RWPE1 (cell line): ENCODE measurements at regions not wholly inside any gene's neighbourhood (a gene's known extent, or its start where the extent isn't known, plus 50 kb on each side); places are given as distances from the start of the nearest gene placed in this dataset.

Experiments
- CTCF ChIA-PET: fragments of 350-600 bp; sonication (Branson Sonifier 250); formaldehyde crosslinking; extraction: SDS; loops from one replicate; lab custom pipeline; 2021; lab: Yijun Ruan, JAX
- POLR2A ChIA-PET: fragments of 400-600 bp; formaldehyde crosslinking; extraction: SDS; loops from one replicate; lab custom pipeline; 2020; ENCODE audit warnings: antibody characterized with exemption; ENCODE audit not compliant: low non-redundant PET; lab: Yijun Ruan, JAX
- DNase-seq: peaks from one replicate; pipeline ENCODE4 v3.0.0; 2012; ENCODE audit warnings: low spot score
- H3K27ac ChIP-seq: fragments of 450-650 bp; 2 replicates; pipeline ENCODE4 v1.5.1; 2017
- CTCF ChIP-seq: fragments of 450-650 bp; conservative IDR thresholded peaks from 2 replicates; pipeline ENCODE4 v1.5.1; 2017; ENCODE audit warnings: low read depth, mild to moderate bottlenecking

- ChIA-PET POLR2A (no interaction called here), CTCF (no interaction called here)
- DNase-seq: no peak
- no peak overlapping the region for H3K27ac ChIP-seq
- TF ChIP-seq CTCF: no peak
Measured at GRCh38 chr9:113742878-113743277, 133.2 kb upstream of the ZNF618 start.

GRCh38 chr9:113746486-113746885, 129.6 kb upstream of the ZNF618 start:
- no peak overlapping the region for H3K27ac ChIP-seq
- peak; percentile 25 for DNase-seq
- TF ChIP-seq CTCF: no peak
- ChIA-PET POLR2A (no interaction called here), CTCF (interaction anchor here (1.0 kb wide), 1 partner anchor 337 kb away, joined by 5 read pairs; no protein-coding TSS in a partner anchor)

GRCh38 chr9:113748135-113748534, 128.0 kb upstream of the ZNF618 start:
- no peak for TF ChIP-seq CTCF
- DNase-seq: no peak
- ChIA-PET CTCF (interaction anchor here (0.6 to 0.7 kb wide), 2 partner anchors 10 to 334 kb away, joined by 3 read pairs; no protein-coding TSS in a partner anchor), POLR2A (no interaction called here)
- H3K27ac ChIP-seq: no peak overlapping the region

GRCh38 chr9:113753398-113754119, 122.5 kb upstream of the ZNF618 start:
- ChIA-PET CTCF (interaction anchor here (0.6 kb wide), 1 partner anchor 15 kb away, joined by 3 read pairs; no protein-coding TSS in a partner anchor), POLR2A (no interaction called here)
- DNase-seq: no peak
- H3K27ac ChIP-seq: no peak overlapping the region
- TF ChIP-seq CTCF: no peak

GRCh38 chr9:113754739-113755138, 121.4 kb upstream of the ZNF618 start:
- TF ChIP-seq CTCF: no peak
- no peak overlapping the region for H3K27ac ChIP-seq
- DNase-seq: no peak
- CTCF ChIA-PET: no interaction called here
- POLR2A ChIA-PET: no interaction called here

- ChIA-PET POLR2A (no interaction called here), CTCF (interaction anchor here (0.6 kb wide), 1 partner anchor 175 kb away, joined by 3 read pairs; no protein-coding TSS in a partner anchor)
- DNase-seq: no peak
- no peak overlapping the region for H3K27ac ChIP-seq
- TF ChIP-seq CTCF: no peak
Measured at GRCh38 chr9:113755433-113755832, 120.7 kb upstream of the ZNF618 start.
